ENCODE measurements at regions not wholly inside any gene's neighbourhood (a gene's known extent, or its start where the extent isn't known, plus 50 kb on each side); places are given as distances from the start of the nearest gene placed in this dataset.

DNA sequence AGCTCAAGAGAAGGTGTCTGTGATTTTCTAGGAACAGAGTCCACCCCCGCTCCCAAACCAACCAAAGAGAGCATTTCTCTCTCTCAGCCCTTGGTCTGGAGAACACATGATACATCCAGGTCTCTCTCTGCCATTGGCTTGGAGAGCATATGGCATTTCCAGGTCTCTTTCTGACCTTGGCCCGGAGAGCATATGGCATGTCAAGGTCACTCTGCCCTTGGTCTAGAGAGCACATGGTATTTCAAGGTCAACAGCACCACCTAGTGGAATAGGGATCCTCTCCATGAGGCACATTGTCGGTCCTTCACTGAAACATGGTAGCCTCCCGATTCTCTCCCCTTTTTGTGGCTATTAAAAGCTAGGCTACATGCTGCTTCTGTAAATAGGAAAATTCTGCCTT, 437.7 kb upstream of the OLFM3 start:
- no peak for DNase-seq (ENCODE audit: low read depth)
- H3K27me3 ChIP-seq (ENCODE audit: control insufficient read depth, insufficient read depth, low read length), result no peaks in the 10 kb centered on the region
- no peak overlapping the region for H3K4me3 ChIP-seq (ENCODE audit: low read depth, low read length)
- no peaks in the 10 kb centered on the region for H3K36me3 ChIP-seq (ENCODE audit: control insufficient read depth, insufficient read depth, low read length)
- TF ChIP-seq, protein P1, sequence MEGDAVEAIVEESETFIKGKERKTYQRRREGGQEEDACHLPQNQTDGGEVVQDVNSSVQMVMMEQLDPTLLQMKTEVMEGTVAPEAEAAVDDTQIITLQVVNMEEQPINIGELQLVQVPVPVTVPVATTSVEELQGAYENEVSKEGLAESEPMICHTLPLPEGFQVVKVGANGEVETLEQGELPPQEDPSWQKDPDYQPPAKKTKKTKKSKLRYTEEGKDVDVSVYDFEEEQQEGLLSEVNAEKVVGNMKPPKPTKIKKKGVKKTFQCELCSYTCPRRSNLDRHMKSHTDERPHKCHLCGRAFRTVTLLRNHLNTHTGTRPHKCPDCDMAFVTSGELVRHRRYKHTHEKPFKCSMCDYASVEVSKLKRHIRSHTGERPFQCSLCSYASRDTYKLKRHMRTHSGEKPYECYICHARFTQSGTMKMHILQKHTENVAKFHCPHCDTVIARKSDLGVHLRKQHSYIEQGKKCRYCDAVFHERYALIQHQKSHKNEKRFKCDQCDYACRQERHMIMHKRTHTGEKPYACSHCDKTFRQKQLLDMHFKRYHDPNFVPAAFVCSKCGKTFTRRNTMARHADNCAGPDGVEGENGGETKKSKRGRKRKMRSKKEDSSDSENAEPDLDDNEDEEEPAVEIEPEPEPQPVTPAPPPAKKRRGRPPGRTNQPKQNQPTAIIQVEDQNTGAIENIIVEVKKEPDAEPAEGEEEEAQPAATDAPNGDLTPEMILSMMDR (IDR thresholded peaks at IDR 0.05; ENCODE audit: insufficient read depth, low read length, poor library complexity, severe bottlenecking), result peak; percentile 31

DNA sequence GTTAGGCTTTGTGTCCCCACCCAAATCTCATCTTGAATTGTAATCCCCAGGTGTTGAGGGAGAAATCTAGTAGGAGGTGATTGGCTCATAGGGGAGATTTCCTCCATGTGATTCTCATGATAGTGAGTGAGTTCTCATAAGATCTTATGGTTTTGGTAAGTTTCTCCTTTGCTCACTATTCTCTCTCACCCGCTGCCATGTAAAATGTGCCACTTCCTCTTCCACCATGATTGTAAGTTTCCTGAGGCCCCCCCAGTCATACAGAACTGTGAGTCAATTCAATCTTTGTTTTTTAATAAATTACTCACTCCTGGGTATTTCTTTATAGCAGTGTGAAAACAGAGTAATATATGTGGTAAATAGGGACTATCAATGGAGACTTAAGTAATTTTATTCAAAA, 434.5 kb upstream of the OLFM3 start:
- no peak overlapping the region for H3K4me3 ChIP-seq (ENCODE audit: low read depth, low read length)
- no peaks in the 10 kb centered on the region for H3K36me3 ChIP-seq (ENCODE audit: control insufficient read depth, insufficient read depth, low read length)
- H3K27me3 ChIP-seq (ENCODE audit: control insufficient read depth, insufficient read depth, low read length), result no peaks in the 10 kb centered on the region
- no peak for DNase-seq (ENCODE audit: low read depth)
- TF ChIP-seq, protein P1 (IDR thresholded peaks at IDR 0.05; ENCODE audit: insufficient read depth, low read length, poor library complexity, severe bottlenecking), result no peak

DNA sequence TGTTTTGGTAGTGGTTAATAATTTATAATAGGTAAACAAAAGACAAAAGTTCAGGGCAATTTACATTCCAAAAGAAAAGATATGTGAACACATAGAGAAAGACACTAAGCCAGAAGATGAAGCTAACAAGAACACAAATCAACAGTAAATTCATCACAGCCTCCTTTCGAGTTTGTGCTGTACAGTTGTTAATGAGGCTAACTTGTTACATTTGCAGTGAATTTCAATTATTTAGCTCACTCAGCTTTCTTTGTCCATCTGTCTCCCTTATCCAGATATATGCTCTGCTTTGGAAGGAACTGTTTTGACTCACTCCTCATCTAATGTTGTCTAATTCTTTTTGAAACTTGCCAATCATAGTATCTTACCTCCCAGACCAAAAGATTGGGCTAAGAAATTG, 423.3 kb upstream of the OLFM3 start:
- TF ChIP-seq, protein P1 (IDR thresholded peaks at IDR 0.05; ENCODE audit: insufficient read depth, low read length, poor library complexity, severe bottlenecking), result no peak

More for the DNA sequence above, 423.3 kb upstream of the OLFM3 start:
- Histone ChIP-seq H3K27me3 (ENCODE audit: control insufficient read depth, insufficient read depth, low read length) (no peaks in the 10 kb centered on the region), H3K4me3 (ENCODE audit: low read depth, low read length) (no peak overlapping the region), H3K36me3 (ENCODE audit: control insufficient read depth, insufficient read depth, low read length) (no peaks in the 10 kb centered on the region)
- DNase-seq (ENCODE audit: low read depth), result no peak
